Fibroblast of lung (primary cell): ENCODE measurements at regions not wholly inside any gene's neighbourhood (a gene's known extent, or its start where the extent isn't known, plus 50 kb on each side); places are given as distances from the start of the nearest gene placed in this dataset.

Experiments
- CTCF ChIP-seq, 2 donors: IDR thresholded peaks in 1 of 2; conservative IDR thresholded peaks in 1 of 2; 1 replicate in 1 of 2; 2 replicates in 1 of 2; pipeline ENCODE4 v1.5.1; 2011 to 2012; ENCODE audit warnings: low read length in 2 of 2, control low read depth in 1 of 2, inconsistent platforms in 1 of 2, low read depth in 1 of 2, mild to moderate bottlenecking in 1 of 2
- EZH2 ChIP-seq: IDR thresholded peaks from 2 replicates; pipeline ENCODE4 v1.5.1; 2012; ENCODE audit warnings: low read length, control low read depth, mild to moderate bottlenecking; ENCODE audit errors: missing control alignments

GRCh38 chr1:48073798-48074530 is 76.8 kb upstream of the TRABD2B start:
- TF ChIP-seq CTCF (conservative IDR thresholded peaks at IDR 0.05 in 1 of 2, IDR thresholded peaks at IDR 0.05 in 1 of 2; ENCODE audit: low read depth in 1 of 2, low read length in 2 of 2) (no peak), EZH2 (no peak)
